Fibroblast of mammary gland (primary cell): ENCODE measurements at regions not wholly inside any gene's neighbourhood (a gene's known extent, or its start where the extent isn't known, plus 50 kb on each side); places are given as distances from the start of the nearest gene placed in this dataset.

Experiments
- DNase-seq: peaks from one replicate; pipeline ENCODE4 v3.0.0-alpha.2; 2010; ENCODE audit warnings: low read depth
- H3K4me3 ChIP-seq: 2 replicates; pipeline ENCODE4 v1.5.1; 2011; ENCODE audit warnings: low read depth, mild to moderate bottlenecking, low read length, moderate library complexity; ENCODE audit not compliant: control insufficient read depth
- CTCF ChIP-seq: conservative IDR thresholded peaks from 2 replicates; pipeline ENCODE4 v1.5.1; 2011; ENCODE audit warnings: low read depth, low read length, inconsistent platforms; ENCODE audit not compliant: control insufficient read depth, insufficient read depth

- no peak overlapping the region for H3K4me3 ChIP-seq
- no peak for DNase-seq
- TF ChIP-seq CTCF: no peak
Observed at GRCh38 chr2:153071090-153071489, 352.7 kb downstream of the ARL6IP6 start.

GRCh38 chr2:153068915-153069314 is 350.5 kb downstream of the ARL6IP6 start:
- TF ChIP-seq CTCF: no peak
- DNase-seq: no peak
- no peak overlapping the region for H3K4me3 ChIP-seq

GRCh38 chr2:153068052-153068451 is 349.6 kb downstream of the ARL6IP6 start:
- H3K4me3 ChIP-seq: no peak overlapping the region
- no peak for TF ChIP-seq CTCF
- no peak for DNase-seq

- DNase-seq: peak; percentile 2
- no peak for TF ChIP-seq CTCF
- H3K4me3 ChIP-seq: no peak overlapping the region
Observed at GRCh38 chr2:153059338-153060052, 341.1 kb downstream of the ARL6IP6 start.

- no peak for TF ChIP-seq CTCF
- no peak overlapping the region for H3K4me3 ChIP-seq
- DNase-seq: no peak
Observed at GRCh38 chr2:153057743-153058142, 339.3 kb downstream of the ARL6IP6 start.

- no peak for TF ChIP-seq CTCF
- DNase-seq: no peak
- H3K4me3 ChIP-seq: no peak overlapping the region
Observed at GRCh38 chr2:153055182-153055581, 336.8 kb downstream of the ARL6IP6 start.
